Liver (tissue), 8 donors: ENCODE measurements at regions not wholly inside any gene's neighbourhood (a gene's known extent, or its start where the extent isn't known, plus 50 kb on each side); places are given as distances from the start of the nearest gene placed in this dataset.

ENCODE experiments used
- DNase-seq: peaks from one replicate; pipeline ENCODE4 v3.0.0-alpha.2; 2017; ENCODE audit warnings: low spot score
- H3K27ac ChIP-seq, 2 donors: one replicate each; pipeline ENCODE4 v1.7.0; 2013; ENCODE audit warnings: inconsistent platforms in 2 of 2, low read length in 2 of 2, control low read depth in 1 of 2, low read depth in 1 of 2, mild to moderate bottlenecking in 1 of 2
- H3K27me3 ChIP-seq, 4 donors: one replicate each; pipeline versions ENCODE4 v1.6.1 to v1.7.0; 2013; ENCODE audit warnings: low read length in 3 of 4, inconsistent platforms in 1 of 4, mild to moderate bottlenecking in 1 of 4, moderate library complexity in 1 of 4; ENCODE audit not compliant: control insufficient read depth in 4 of 4, insufficient read depth in 4 of 4
- H3K36me3 ChIP-seq, 4 donors: one replicate each; pipeline versions ENCODE4 v1.6.1 to v1.7.0; 2013; ENCODE audit warnings: low read length in 3 of 4, mild to moderate bottlenecking in 3 of 4, low read depth in 1 of 4, moderate library complexity in 1 of 4; ENCODE audit not compliant: control insufficient read depth in 4 of 4, insufficient read depth in 3 of 4
- H3K4me1 ChIP-seq, 4 donors: one replicate each; pipeline versions ENCODE4 v1.6.1 to v1.7.0; 2013; ENCODE audit warnings: low read length in 3 of 4, mild to moderate bottlenecking in 3 of 4, moderate library complexity in 1 of 4; ENCODE audit not compliant: control insufficient read depth in 4 of 4, insufficient read depth in 4 of 4
- H3K4me3 ChIP-seq, 3 donors: one replicate each; pipeline versions ENCODE4 v1.6.1 to v1.7.0; 2013; ENCODE audit warnings: low read length in 3 of 3, control low read depth in 1 of 3, low read depth in 1 of 3, mild to moderate bottlenecking in 1 of 3
- H3K9ac ChIP-seq, 2 donors: one replicate each; pipeline ENCODE4 v1.7.0; 2013; ENCODE audit warnings: low read length in 2 of 2, mild to moderate bottlenecking in 2 of 2, moderate library complexity in 2 of 2, control low read depth in 1 of 2, low read depth in 1 of 2
- H3K9me3 ChIP-seq, 4 donors: one replicate each; pipeline versions ENCODE4 v1.6.1 to v1.7.0; 2013; ENCODE audit warnings: low read length in 3 of 4; ENCODE audit not compliant: control insufficient read depth in 4 of 4
- ATF3 ChIP-seq: IDR thresholded peaks from 2 replicates; pipeline ENCODE4 v1.6.1; 2016; ENCODE audit warnings: antibody characterized with exemption
- CTCF ChIP-seq: fragments of 150-350 bp; IDR thresholded peaks from 2 replicates; pipeline ENCODE4 v1.5.1; 2017; ENCODE audit warnings: improper control_type of control experiment, low read depth, low read length; ENCODE audit not compliant: missing input control
- EGR1 ChIP-seq, 2 donors: IDR thresholded peaks; 2 replicates each; pipeline ENCODE4 v1.6.1; 2016 to 2018; ENCODE audit warnings: antibody characterized with exemption in 2 of 2, low read depth in 2 of 2
- FOXA1 ChIP-seq: IDR thresholded peaks from 2 replicates; pipeline ENCODE4 v1.6.1; 2016; ENCODE audit warnings: antibody characterized with exemption
- FOXA2 ChIP-seq: IDR thresholded peaks from 2 replicates; pipeline ENCODE4 v1.6.1; 2016; ENCODE audit warnings: antibody characterized with exemption
- GABPA ChIP-seq, 2 donors: IDR thresholded peaks in 1 of 2; conservative IDR thresholded peaks in 1 of 2; 2 replicates each; pipeline ENCODE4 v1.6.1; 2016; ENCODE audit warnings: antibody characterized with exemption in 2 of 2, mild to moderate bottlenecking in 1 of 2, moderate library complexity in 1 of 2
- HNF4A ChIP-seq, 2 donors: conservative IDR thresholded peaks; 2 replicates each; pipeline ENCODE4 v1.6.1; 2016; ENCODE audit warnings: antibody characterized with exemption in 2 of 2, mild to moderate bottlenecking in 2 of 2
- HNF4G ChIP-seq: IDR thresholded peaks from 2 replicates; pipeline ENCODE4 v1.6.1; 2016; ENCODE audit warnings: antibody characterized with exemption
- JUND ChIP-seq, 2 donors: IDR thresholded peaks; 2 replicates each; pipeline ENCODE4 v1.6.1; 2016; ENCODE audit warnings: antibody characterized with exemption in 2 of 2
- MAX ChIP-seq: IDR thresholded peaks from 2 replicates; pipeline ENCODE4 v1.6.1; 2016; ENCODE audit warnings: antibody characterized with exemption
- NR2F2 ChIP-seq: IDR thresholded peaks from 2 replicates; pipeline ENCODE4 v1.6.1; 2016; ENCODE audit warnings: antibody characterized with exemption
- RAD21 ChIP-seq, 2 donors: IDR thresholded peaks; 2 replicates each; pipeline ENCODE4 v1.6.1; 2016; ENCODE audit warnings: antibody characterized with exemption in 2 of 2, mild to moderate bottlenecking in 2 of 2
- RXRA ChIP-seq, 2 donors: IDR thresholded peaks; 2 replicates each; pipeline ENCODE4 v1.6.1; 2017 to 2018; ENCODE audit warnings: antibody characterized with exemption in 2 of 2, mild to moderate bottlenecking in 1 of 2
- SP1 ChIP-seq: IDR thresholded peaks from 2 replicates; pipeline ENCODE4 v1.6.1; 2018; ENCODE audit warnings: antibody characterized with exemption, mild to moderate bottlenecking
- TAF1 ChIP-seq: conservative IDR thresholded peaks from 2 replicates; pipeline ENCODE4 v1.6.1; 2016; ENCODE audit warnings: antibody characterized with exemption, mild to moderate bottlenecking
- YY1 ChIP-seq: IDR thresholded peaks from 2 replicates; pipeline ENCODE4 v1.6.1; 2016; ENCODE audit warnings: antibody characterized with exemption, mild to moderate bottlenecking
- ZBTB33 ChIP-seq: IDR thresholded peaks from 2 replicates; pipeline ENCODE4 v1.6.1; 2016; ENCODE audit warnings: antibody characterized with exemption
- WGBS: extraction: QIAGEN DNeasy Blood & Tissue Kit; methylation state at CpG from one replicate; pipeline ENCODE4 v1.1.7; 2013; 5-methylcytosine and 5-hydroxymethylcytosine counted together
- TF ChIP-seq, protein P1 (sequence below): IDR thresholded peaks from 2 replicates; pipeline ENCODE4 v1.6.1; 2016; ENCODE audit warnings: antibody characterized with exemption, mild to moderate bottlenecking
- donor health status: healthy.
- donor health status: healthy.
- donor health status: healthy.
- donor health status: healthy.
- donor health status: healthy.

GRCh38 chr3:148066802-148067201 is 630.9 kb upstream of the AGTR1 start:
- no peaks in the 10 kb centered on the region for H3K27me3 ChIP-seq
- DNase-seq = no peak
- WGBS = 79% methylated on average over 1 of the region's 1 CpG
- TF ChIP-seq SP1 (no peak), ZBTB33 (no peak), FOXA1 (no peak), TAF1 (no peak)
- no peak overlapping the region for H3K4me3 ChIP-seq
- no peaks in the 10 kb centered on the region for H3K9me3 ChIP-seq
- no peaks in the 10 kb centered on the region for H3K36me3 ChIP-seq
- H3K9ac ChIP-seq = no peak overlapping the region
- H3K27ac ChIP-seq = no peak overlapping the region
- no peaks in the 10 kb centered on the region for H3K4me1 ChIP-seq

DNA sequence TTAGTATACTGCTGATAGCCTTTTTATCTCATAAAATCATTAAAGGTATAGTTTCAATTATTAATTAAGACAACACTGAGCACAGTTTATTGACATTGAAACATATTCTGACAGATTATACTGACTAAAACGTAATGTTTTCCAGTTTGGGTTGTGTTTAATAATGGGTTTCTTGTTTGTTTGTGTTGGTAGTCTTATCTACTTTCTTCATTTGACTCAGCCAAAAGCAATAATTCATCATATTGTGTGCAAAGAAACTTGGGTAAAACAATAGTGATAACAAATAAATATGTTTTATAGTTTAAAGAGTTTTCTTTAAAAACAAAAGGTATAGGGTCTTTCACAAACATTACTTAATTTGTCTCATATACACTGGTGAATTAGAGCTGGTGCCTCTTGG is 629.2 kb upstream of the AGTR1 start:
- no peak overlapping the region for H3K27ac ChIP-seq
- no peaks in the 10 kb centered on the region for H3K9me3 ChIP-seq
- no peak for TF ChIP-seq ATF3
- no peak for TF ChIP-seq MAX
- TF ChIP-seq, protein P1, sequence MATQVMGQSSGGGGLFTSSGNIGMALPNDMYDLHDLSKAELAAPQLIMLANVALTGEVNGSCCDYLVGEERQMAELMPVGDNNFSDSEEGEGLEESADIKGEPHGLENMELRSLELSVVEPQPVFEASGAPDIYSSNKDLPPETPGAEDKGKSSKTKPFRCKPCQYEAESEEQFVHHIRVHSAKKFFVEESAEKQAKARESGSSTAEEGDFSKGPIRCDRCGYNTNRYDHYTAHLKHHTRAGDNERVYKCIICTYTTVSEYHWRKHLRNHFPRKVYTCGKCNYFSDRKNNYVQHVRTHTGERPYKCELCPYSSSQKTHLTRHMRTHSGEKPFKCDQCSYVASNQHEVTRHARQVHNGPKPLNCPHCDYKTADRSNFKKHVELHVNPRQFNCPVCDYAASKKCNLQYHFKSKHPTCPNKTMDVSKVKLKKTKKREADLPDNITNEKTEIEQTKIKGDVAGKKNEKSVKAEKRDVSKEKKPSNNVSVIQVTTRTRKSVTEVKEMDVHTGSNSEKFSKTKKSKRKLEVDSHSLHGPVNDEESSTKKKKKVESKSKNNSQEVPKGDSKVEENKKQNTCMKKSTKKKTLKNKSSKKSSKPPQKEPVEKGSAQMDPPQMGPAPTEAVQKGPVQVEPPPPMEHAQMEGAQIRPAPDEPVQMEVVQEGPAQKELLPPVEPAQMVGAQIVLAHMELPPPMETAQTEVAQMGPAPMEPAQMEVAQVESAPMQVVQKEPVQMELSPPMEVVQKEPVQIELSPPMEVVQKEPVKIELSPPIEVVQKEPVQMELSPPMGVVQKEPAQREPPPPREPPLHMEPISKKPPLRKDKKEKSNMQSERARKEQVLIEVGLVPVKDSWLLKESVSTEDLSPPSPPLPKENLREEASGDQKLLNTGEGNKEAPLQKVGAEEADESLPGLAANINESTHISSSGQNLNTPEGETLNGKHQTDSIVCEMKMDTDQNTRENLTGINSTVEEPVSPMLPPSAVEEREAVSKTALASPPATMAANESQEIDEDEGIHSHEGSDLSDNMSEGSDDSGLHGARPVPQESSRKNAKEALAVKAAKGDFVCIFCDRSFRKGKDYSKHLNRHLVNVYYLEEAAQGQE = no peak
- no peak for TF ChIP-seq SP1
- no peak for TF ChIP-seq JUND (IDR thresholded peaks at IDR 0.05)
- TF ChIP-seq RXRA (IDR thresholded peaks at IDR 0.05) = no peak
- TF ChIP-seq YY1 = no peak
- TF ChIP-seq GABPA (IDR thresholded peaks at IDR 0.05 in 1 of 2, conservative IDR thresholded peaks at IDR 0.05 in 1 of 2) = no peak
- TF ChIP-seq FOXA1 = no peak
- TF ChIP-seq HNF4G = no peak
- no peak for TF ChIP-seq HNF4A (conservative IDR thresholded peaks at IDR 0.05)
- no peak for TF ChIP-seq ZBTB33
- no peak for TF ChIP-seq CTCF
- no peak for TF ChIP-seq FOXA2
- TF ChIP-seq EGR1 (IDR thresholded peaks at IDR 0.05; ENCODE audit: low read depth in 2 of 2) = no peak
- no peak for TF ChIP-seq TAF1
- no peak for TF ChIP-seq NR2F2
- no peak for TF ChIP-seq RAD21 (IDR thresholded peaks at IDR 0.05)
- no peaks in the 10 kb centered on the region for H3K27me3 ChIP-seq
- H3K4me3 ChIP-seq = no peak overlapping the region
- H3K4me1 ChIP-seq = no peaks in the 10 kb centered on the region
- H3K36me3 ChIP-seq = no peaks in the 10 kb centered on the region
- 51% methylated on average over 1 of the region's 1 CpG for WGBS
- no peak overlapping the region for H3K9ac ChIP-seq
- DNase-seq = no peak
